HL-60 (cell line): ENCODE measurements at regions not wholly inside any gene's neighbourhood (a gene's known extent, or its start where the extent isn't known, plus 50 kb on each side); places are given as distances from the start of the nearest gene placed in this dataset.

Source experiments
- CTCF ChIP-seq: IDR thresholded peaks from one replicate; pipeline ENCODE4 v1.5.1; 2011; ENCODE audit warnings: low read length, control low read depth, inconsistent platforms; ENCODE audit not compliant: insufficient read depth
- REST ChIP-seq: IDR thresholded peaks from 2 replicates; pipeline ENCODE4 v1.6.1; 2012; ENCODE audit warnings: low read depth; ENCODE audit not compliant: insufficient replicate concordance

GRCh38 chr2:16181741-16182090, 241.4 kb downstream of the MYCN start:
- TF ChIP-seq CTCF: no peak
- no peak for TF ChIP-seq REST
